IMR-90 (cell line): ENCODE measurements at regions not wholly inside any gene's neighbourhood (a gene's known extent, or its start where the extent isn't known, plus 50 kb on each side); places are given as distances from the start of the nearest gene placed in this dataset.

Experiments
- ATAC-seq: fragments of 200-7000 bp; cut with Tn5 transposase; 2 replicates; pipeline ENCODE4 v1.9.1; 2020; ENCODE audit warnings: low read depth, mild to moderate bottlenecking, moderate library complexity
- BruUV-seq: library from RNA; stranded (reverse); fragments of 400-500 nt; replicated peaks from 2 replicates; lab custom pipeline; 2021; lab: Mats Ljungman, UMichigan
- CTCF ChIA-PET: fragments of 300-600 bp; formaldehyde crosslinking; extraction: SDS; loops from one replicate; lab custom pipeline; 2021; ENCODE audit warnings: antibody characterized with exemption; lab: Yijun Ruan, JAX
- POLR2A ChIA-PET: fragments of 300-600 bp; sonication (Branson Sonifier 250); formaldehyde crosslinking; loops from one replicate; lab custom pipeline; 2022; ENCODE audit warnings: antibody characterized with exemption; ENCODE audit not compliant: unreplicated experiment; lab: Charles Lee
- DNase-seq: peaks from one replicate; pipeline ENCODE4 v3.0.0; 2013
- H2AFZ ChIP-seq: replicated peaks from 2 replicates; pipeline ENCODE3; 2013; ENCODE audit warnings: low read length, mild to moderate bottlenecking; ENCODE audit not compliant: poor library complexity
- H2AK5ac ChIP-seq: 2 replicates; pipeline ENCODE4 v1.6.1; 2013; ENCODE audit warnings: low read depth, low read length, inconsistent platforms
- H2AK9ac ChIP-seq: replicated peaks from 2 replicates; pipeline ENCODE3; 2013; ENCODE audit warnings: mild to moderate bottlenecking, low read depth, low read length, moderate library complexity; ENCODE audit not compliant: poor library complexity
- H2BK120ac ChIP-seq: 2 replicates; pipeline ENCODE4 v1.6.1; 2013; ENCODE audit warnings: low read depth, low read length, inconsistent platforms
- H2BK15ac ChIP-seq: 3 replicates; pipeline ENCODE4 v1.6.1; 2013; ENCODE audit warnings: low read depth, low read length, inconsistent platforms
- H2BK20ac ChIP-seq: 2 replicates; pipeline ENCODE4 v1.6.1; 2013; ENCODE audit warnings: low read depth, mild to moderate bottlenecking, inconsistent platforms, low read length, moderate library complexity
- H2BK5ac ChIP-seq: 2 replicates; pipeline ENCODE4 v1.6.1; 2013; ENCODE audit warnings: mild to moderate bottlenecking, low read depth, low read length, inconsistent platforms; ENCODE audit not compliant: poor library complexity, severe bottlenecking
- H3K14ac ChIP-seq: replicated peaks from 2 replicates; pipeline ENCODE4 v1.6.1; 2013; ENCODE audit warnings: low read depth, low read length, inconsistent platforms
- H3K18ac ChIP-seq: 2 replicates; pipeline ENCODE4 v1.6.1; 2013; ENCODE audit warnings: low read depth, low read length, control low read depth
- H3K23ac ChIP-seq: 2 replicates; pipeline ENCODE4 v1.6.1; 2013; ENCODE audit warnings: low read depth, low read length, inconsistent platforms
- H3K27ac ChIP-seq: 2 replicates; pipeline ENCODE4 v1.5.1; 2013; ENCODE audit warnings: mild to moderate bottlenecking, control low read depth, low read length; ENCODE audit not compliant: insufficient read depth
- H3K27me3 ChIP-seq: 2 replicates; pipeline ENCODE4 v1.6.1; 2013; ENCODE audit warnings: low read length; ENCODE audit not compliant: control insufficient read depth, insufficient read depth
- H3K36me3 ChIP-seq: 2 replicates; pipeline ENCODE4 v1.6.1; 2013; ENCODE audit warnings: low read length, mixed read lengths; ENCODE audit not compliant: control insufficient read depth, insufficient read depth
- H3K4ac ChIP-seq: 2 replicates; pipeline ENCODE4 v1.6.1; 2013; ENCODE audit warnings: low read depth, low read length, inconsistent platforms
- H3K4me1 ChIP-seq: 2 replicates; pipeline ENCODE4 v1.6.1; 2013; ENCODE audit warnings: low read length, mixed read lengths; ENCODE audit not compliant: control insufficient read depth, insufficient read depth
- H3K4me2 ChIP-seq: 2 replicates; pipeline ENCODE4 v1.6.1; 2013; ENCODE audit warnings: low read depth, mild to moderate bottlenecking, control low read depth, low read length, moderate library complexity
- H3K4me3 ChIP-seq: 2 replicates; pipeline ENCODE4 v1.5.1; 2013; ENCODE audit warnings: low read depth, mild to moderate bottlenecking, control low read depth, low read length, moderate library complexity; ENCODE audit not compliant: insufficient read depth
- H3K56ac ChIP-seq: 2 replicates; pipeline ENCODE4 v1.6.1; 2013; ENCODE audit warnings: low read length, inconsistent platforms; ENCODE audit not compliant: insufficient read depth; ENCODE audit errors: extremely low read depth
- H3K79me1 ChIP-seq, 2 experiments: 2 replicates each; pipeline ENCODE4 v1.6.1; 2013; ENCODE audit warnings: low read length in 2 of 2, inconsistent platforms in 1 of 2, low read depth in 1 of 2
- H3K9ac ChIP-seq: 2 replicates; pipeline ENCODE4 v1.6.1; 2013; ENCODE audit warnings: low read depth, low read length, control low read depth
- H3K9me1 ChIP-seq: 2 replicates; pipeline ENCODE4 v1.6.1; 2013; ENCODE audit warnings: low read length, inconsistent platforms; ENCODE audit not compliant: insufficient read depth
- H3K9me3 ChIP-seq: 2 replicates; pipeline ENCODE4 v1.6.1; 2013; ENCODE audit warnings: low read length; ENCODE audit not compliant: control insufficient read depth, insufficient read depth
- H4K20me1 ChIP-seq: 2 replicates; pipeline ENCODE4 v1.6.1; 2013; ENCODE audit warnings: low read length, inconsistent platforms; ENCODE audit not compliant: insufficient read depth
- H4K5ac ChIP-seq: 2 replicates; pipeline ENCODE4 v1.6.1; 2013; ENCODE audit warnings: mild to moderate bottlenecking, low read depth, low read length, control low read depth
- H4K8ac ChIP-seq, 2 experiments: 2 replicates each; pipeline ENCODE4 v1.6.1; 2013; ENCODE audit warnings: low read depth in 2 of 2, low read length in 2 of 2, control low read depth in 1 of 2, inconsistent platforms in 1 of 2
- H4K91ac ChIP-seq: 2 replicates; pipeline ENCODE4 v1.6.1; 2013; ENCODE audit warnings: low read depth, low read length, inconsistent platforms; ENCODE audit not compliant: insufficient read depth
- BHLHE40 ChIP-seq: fragments of 150-350 bp; IDR thresholded peaks from 2 replicates; pipeline ENCODE4 v1.6.1; 2016; ENCODE audit warnings: mild to moderate bottlenecking, low read depth, low read length
- CEBPB ChIP-seq: IDR thresholded peaks from 2 replicates; pipeline ENCODE4 v1.6.1; 2012; ENCODE audit warnings: low read depth, low read length, improper control_type of control experiment
- CHD1 ChIP-seq: IDR thresholded peaks from 2 replicates; pipeline ENCODE4 v1.6.1; 2012; ENCODE audit warnings: low read depth, low read length, improper control_type of control experiment
- CTCF ChIP-seq: conservative IDR thresholded peaks from 2 replicates; pipeline ENCODE4 v1.5.1; 2012; ENCODE audit warnings: mild to moderate bottlenecking, low read depth, low read length, improper control_type of control experiment
- ELK1 ChIP-seq: fragments of 150-350 bp; IDR thresholded peaks from 2 replicates; pipeline ENCODE4 v1.6.1; 2016; ENCODE audit warnings: low read depth, mild to moderate bottlenecking, low read length, moderate library complexity, borderline replicate concordance
- FOS ChIP-seq: fragments of 150-350 bp; IDR thresholded peaks from 2 replicates; pipeline ENCODE4 v1.6.1; 2016; ENCODE audit warnings: low read depth, low read length
- MAFK ChIP-seq: IDR thresholded peaks from 2 replicates; pipeline ENCODE4 v1.6.1; 2012; ENCODE audit warnings: low read depth, low read length, improper control_type of control experiment
- MAZ ChIP-seq: IDR thresholded peaks from 2 replicates; pipeline ENCODE4 v1.6.1; 2012; ENCODE audit warnings: low read depth, mild to moderate bottlenecking, low read length, improper control_type of control experiment, moderate library complexity, borderline replicate concordance
- NFE2L2 ChIP-seq: fragments of 150-350 bp; IDR thresholded peaks from 2 replicates; pipeline ENCODE4 v1.6.1; 2016; ENCODE audit warnings: low read depth, mild to moderate bottlenecking, low read length
- RAD21 ChIP-seq: IDR thresholded peaks from 2 replicates; pipeline ENCODE4 v1.6.1; 2012; ENCODE audit warnings: low read length, improper control_type of control experiment
- RFX5 ChIP-seq: IDR thresholded peaks from 2 replicates; pipeline ENCODE4 v1.8.0; 2012; ENCODE audit warnings: low read depth, mild to moderate bottlenecking, low read length, moderate library complexity
- USF2 ChIP-seq: fragments of 150-350 bp; IDR thresholded peaks from 2 replicates; pipeline ENCODE4 v1.6.1; 2017; ENCODE audit warnings: mild to moderate bottlenecking, antibody characterized with exemption, low read length, low read depth
- WGBS, 2 experiments: methylation state at CpG; one replicate each; pipeline versions ENCODE4 v1.1.5 to v1.1.7; 2013; ENCODE audit warnings: missing lambda C conversion rate in 2 of 2; ENCODE audit not compliant: insufficient read length in 1 of 2; ENCODE audit errors: extremely low coverage in 2 of 2; 5-methylcytosine and 5-hydroxymethylcytosine counted together
- dilution Hi-C: fragments of 300-500 bp; cut with HindIII; formaldehyde crosslinking; loops from one replicate; pipeline ENCODE4 v1.14.3; 2018; ENCODE audit warnings: low sequenced_read_pairs; ENCODE audit not compliant: unreplicated experiment
- in situ Hi-C: fragments of 300-500 bp; cut with MboI; formaldehyde crosslinking; loops from 3 replicates; pipeline ENCODE4 v1.14.3; 2019; ENCODE audit warnings: low sequenced_read_pairs, inconsistent platforms, mixed read lengths
- intact Hi-C: fragments of 100-400 bp; cut with micrococcal nuclease; formaldehyde crosslinking; loops from 2 replicates; pipeline ENCODE4 v1.10.0; 2022

GRCh38 chr20:39876976-39877635, 811.9 kb downstream of the MAFB start:
- dilution Hi-C loops = no loop called here
- CTCF ChIA-PET = interaction anchor here (0.6 to 1.1 kb wide), 3 partner anchors 15 to 239 kb away, joined by 3 to 4 read pairs (median 3); no protein-coding TSS in a partner anchor
- DNase-seq = no peak

More at GRCh38 chr20:39876976-39877635, 811.9 kb downstream of the MAFB start:
- intact Hi-C loops (no loop called here), in situ Hi-C loops (loop anchor here (25.0 kb wide), 1 partner anchor 810 kb away; the partner anchor contains the start of gene MAFB)
- Histone ChIP-seq H4K5ac (no peak overlapping the region), H2BK5ac (no peak overlapping the region), H3K9me1 (no peaks in the 10 kb centered on the region), H3K9ac (no peak overlapping the region), H3K27me3 (0 out of 2 replicates have a peak, but pooled peaks cover 3% of the 10 kb centered on the region), H2BK120ac (no peak overlapping the region), H3K4ac (no peak overlapping the region), H3K14ac (no peak overlapping the region), H2AK9ac (no peak overlapping the region), H3K23ac (no peak overlapping the region), H2BK20ac (no peak overlapping the region), H4K8ac (no peak overlapping the region), H3K4me3 (no peak overlapping the region), H2AFZ (no peak overlapping the region), H3K4me2 (no peak overlapping the region), H3K9me3 (no peaks in the 10 kb centered on the region), H3K36me3 (no peaks in the 10 kb centered on the region), H4K20me1 (no peaks in the 10 kb centered on the region), H2AK5ac (no peak overlapping the region), H3K27ac (no peak overlapping the region), H3K18ac (no peak overlapping the region), H3K79me1 (no peaks in the 10 kb centered on the region), H3K4me1 (no peaks in the 10 kb centered on the region), H3K56ac (no peak overlapping the region), H4K91ac (no peak overlapping the region), H2BK15ac (no peak overlapping the region)
- WGBS, 2 experiments = 20% methylated on average over 1 of the region's 10 CpGs; no CpG with 5 or more reads in 1 of the 2 experiments
- POLR2A ChIA-PET = no interaction called here
- no peak for ATAC-seq
- BruUV-seq = no TSS peak
- TF ChIP-seq RAD21 (no peak), CHD1 (no peak), FOS (no peak), CEBPB (no peak), NFE2L2 (no peak), MAFK (no peak), CTCF (no peak), RFX5 (no peak), BHLHE40 (no peak), MAZ (no peak), ELK1 (no peak), USF2 (no peak)
